ENCODE measurements at regions not wholly inside any gene's neighbourhood (a gene's known extent, or its start where the extent isn't known, plus 50 kb on each side); places are given as distances from the start of the nearest gene placed in this dataset.

- Mint-ChIP-seq H3K27me3 (ENCODE audit: low read depth) (no peaks in the 10 kb centered on the region; the same call in 1 of the 2 replicates), H3K36me3 (no peaks in the 10 kb centered on the region), H3K27ac (no peak overlapping the region), H3K9me3 (peaks cover 4% of the 10 kb centered on the region; the same call in 1 of the 2 replicates), H3K4me3 (no peak overlapping the region), H3K4me1 (peaks cover 21% of the 10 kb centered on the region)
- TF ChIP-seq KAT7 (CRISPR knock-in tag; IDR thresholded peaks at IDR 0.05; ENCODE audit: borderline replicate concordance) (no peak), NFE2L1 (CRISPR knock-in tag; IDR thresholded peaks at IDR 0.05) (no peak), FOXK1 (CRISPR knock-in tag; IDR thresholded peaks at IDR 0.05) (no peak), ATF1 (CRISPR knock-in tag; IDR thresholded peaks at IDR 0.05) (no peak), IRF1 (CRISPR knock-in tag; IDR thresholded peaks at IDR 0.05) (no peak), NR1H2 (CRISPR knock-in tag; IDR thresholded peaks at IDR 0.05) (no peak), GTF2I (CRISPR knock-in tag; conservative IDR thresholded peaks at IDR 0.05) (no peak), NFATC4 (CRISPR knock-in tag; IDR thresholded peaks at IDR 0.05) (no peak), EMX1 (CRISPR knock-in tag; IDR thresholded peaks at IDR 0.05) (no peak), ZNF317 (CRISPR knock-in tag; IDR thresholded peaks at IDR 0.05; ENCODE audit: borderline replicate concordance, low read depth) (no peak), CDX4 (CRISPR knock-in tag; IDR thresholded peaks at IDR 0.05; ENCODE audit: borderline replicate concordance) (no peak), RELA (CRISPR knock-in tag; IDR thresholded peaks at IDR 0.05; ENCODE audit: borderline replicate concordance) (no peak), ATF2 (CRISPR knock-in tag; IDR thresholded peaks at IDR 0.05; ENCODE audit: borderline replicate concordance, low read depth) (no peak)
- ChIA-PET CTCF (no interaction called here), POLR2A (no interaction called here)
- ATAC-seq (no peak), DNase-seq (ENCODE audit: low spot score) (no peak)
Observed at GRCh38 chr2:129888896-129889295, 90.6 kb upstream of the RAB6C start.

GRCh38 chr2:129891341-129892320 is 87.8 kb upstream of the RAB6C start:
- TF ChIP-seq ZNF396 (CRISPR knock-in tag; IDR thresholded peaks at IDR 0.05; ENCODE audit: borderline replicate concordance) (no peak), TP53 (CRISPR knock-in tag; IDR thresholded peaks at IDR 0.05) (no peak), NFATC4 (CRISPR knock-in tag; IDR thresholded peaks at IDR 0.05) (no peak), TCF7 (CRISPR knock-in tag; IDR thresholded peaks at IDR 0.05; ENCODE audit: low read depth) (no peak), NFE2L1 (CRISPR knock-in tag; IDR thresholded peaks at IDR 0.05) (no peak), USF1 (CRISPR knock-in tag; IDR thresholded peaks at IDR 0.05) (no peak)
- Mint-ChIP-seq H3K4me3 (no peak overlapping the region), H3K4me1 (peaks cover 9% of the 10 kb centered on the region), H3K9me3 (peaks cover 4% of the 10 kb centered on the region; the same call in 1 of the 2 replicates), H3K36me3 (no peaks in the 10 kb centered on the region), H3K27ac (no peak overlapping the region), H3K27me3 (ENCODE audit: low read depth) (no peaks in the 10 kb centered on the region; the same call in 1 of the 2 replicates)
- ATAC-seq (peak; percentile 92), DNase-seq (ENCODE audit: low spot score) (no peak)
- POLR2A ChIA-PET = interaction anchor here (0.9 kb wide), 1 partner anchor 11 kb away, joined by 3 read pairs; no protein-coding TSS in a partner anchor
- CTCF ChIA-PET = interaction anchor here (0.7 to 2.4 kb wide), 4 partner anchors 11 to 183 kb away, joined by 3 to 10 read pairs (median 4); no protein-coding TSS in a partner anchor

- DNase-seq (ENCODE audit: low spot score) (no peak), ATAC-seq (no peak)
- H3K4me3 Mint-ChIP-seq = no peak overlapping the region
- ChIA-PET CTCF (interaction anchor here (0.7 to 2.4 kb wide), 2 partner anchors 11 to 12 kb away, joined by 3 to 10 read pairs; no protein-coding TSS in a partner anchor), POLR2A (interaction anchor here (0.9 kb wide), 1 partner anchor 12 kb away, joined by 3 read pairs; no protein-coding TSS in a partner anchor)
- H3K27ac Mint-ChIP-seq = no peak overlapping the region
- H3K27me3 Mint-ChIP-seq (ENCODE audit: low read depth) = no peaks in the 10 kb centered on the region; the same call in 1 of the 2 replicates
- peaks cover 4% of the 10 kb centered on the region for H3K4me1 Mint-ChIP-seq
- H3K9me3 Mint-ChIP-seq = peaks cover 4% of the 10 kb centered on the region; the same call in 1 of the 2 replicates
- H3K36me3 Mint-ChIP-seq = no peaks in the 10 kb centered on the region
- TF ChIP-seq NFYB (CRISPR knock-in tag; conservative IDR thresholded peaks at IDR 0.05; ENCODE audit: low read depth) (no peak), CTCF (IDR thresholded peaks at IDR 0.05) (no peak), AFF4 (CRISPR knock-in tag; IDR thresholded peaks at IDR 0.05; ENCODE audit: borderline replicate concordance) (no peak), ESRRA (CRISPR knock-in tag; IDR thresholded peaks at IDR 0.05; ENCODE audit: borderline replicate concordance) (no peak)
Observed at GRCh38 chr2:129892360-129892759, 87.1 kb upstream of the RAB6C start.
